H1 (cell line): ENCODE measurements at regions not wholly inside any gene's neighbourhood (a gene's known extent, or its start where the extent isn't known, plus 50 kb on each side); places are given as distances from the start of the nearest gene placed in this dataset.

ENCODE experiments used
- CTCF ChIP-seq, 3 experiments: IDR thresholded peaks; 1 replicate in 2 of 3; 2 replicates in 1 of 3; pipeline versions ENCODE4 v1.5.1 to v1.6.1; 2011; ENCODE audit warnings: low read length in 3 of 3, mild to moderate bottlenecking in 3 of 3, inconsistent platforms in 2 of 3, low read depth in 1 of 3, moderate library complexity in 1 of 3; ENCODE audit not compliant: insufficient read depth in 1 of 3; ENCODE audit errors: control extremely low read depth in 1 of 3
- EZH2 ChIP-seq: fragments of 200-600 bp; sonication (generic); IDR thresholded peaks from 2 replicates; pipeline ENCODE4 v1.7.1; 2012; ENCODE audit warnings: low read depth, mild to moderate bottlenecking, moderate library complexity, low read length, inconsistent platforms; ENCODE audit not compliant: severe bottlenecking
- MAX ChIP-seq: IDR thresholded peaks from 2 replicates; pipeline ENCODE4 v1.6.1; 2012; ENCODE audit warnings: inconsistent platforms
- POLR2A ChIP-seq, 2 experiments: IDR thresholded peaks; 1 replicate in 1 of 2; 2 replicates in 1 of 2; pipeline ENCODE4 v1.6.1; 2011; ENCODE audit warnings: low read depth in 2 of 2, low read length in 2 of 2, mild to moderate bottlenecking in 2 of 2; ENCODE audit errors: control extremely low read depth in 1 of 2
- RNF2 ChIP-seq: fragments of 200-900, 300-1000 bp; sonication (generic); IDR thresholded peaks from 2 replicates; pipeline ENCODE4 v1.7.1; 2016; ENCODE audit warnings: borderline replicate concordance, low read depth, mild to moderate bottlenecking, antibody characterized with exemption, low read length; ENCODE audit not compliant: poor library complexity, severe bottlenecking; ENCODE audit errors: missing control alignments
- SIN3A ChIP-seq, 2 experiments: IDR thresholded peaks in 1 of 2; conservative IDR thresholded peaks in 1 of 2; 2 replicates each; pipeline ENCODE4 v1.6.1; 2011 to 2012; ENCODE audit warnings: low read length in 2 of 2, improper control_type of control experiment in 1 of 2, low read depth in 1 of 2, mild to moderate bottlenecking in 1 of 2
- SP1 ChIP-seq: IDR thresholded peaks from 2 replicates; pipeline ENCODE4 v1.6.1; 2011; ENCODE audit warnings: low read depth, low read length

GRCh38 chr18:78698914-78699313 lies 280.7 kb upstream of the SALL3 start:
- no peak for TF ChIP-seq EZH2
- no peak for TF ChIP-seq POLR2A (IDR thresholded peaks at IDR 0.05; ENCODE audit: control extremely low read depth in 1 of 2, low read depth in 2 of 2, low read length in 2 of 2)
- TF ChIP-seq MAX, result no peak
- no peak for TF ChIP-seq RNF2
- no peak for TF ChIP-seq CTCF (IDR thresholded peaks at IDR 0.05; ENCODE audit: control extremely low read depth in 1 of 3, insufficient read depth in 1 of 3, low read depth in 1 of 3, low read length in 3 of 3)
- TF ChIP-seq SIN3A (conservative IDR thresholded peaks at IDR 0.05 in 1 of 2, IDR thresholded peaks at IDR 0.05 in 1 of 2; ENCODE audit: low read depth in 1 of 2, low read length in 2 of 2), result no peak
- TF ChIP-seq SP1, result no peak
